Lower leg skin (tissue), 3 donors: ENCODE measurements at regions not wholly inside any gene's neighbourhood (a gene's known extent, or its start where the extent isn't known, plus 50 kb on each side); places are given as distances from the start of the nearest gene placed in this dataset.

Experiments used
- CTCF ChIP-seq, 3 donors: fragments of 450-650 bp; IDR thresholded peaks; one replicate each; pipeline ENCODE4 v1.5.1; 2016; ENCODE audit warnings: antibody characterized with exemption in 3 of 3, mild to moderate bottlenecking in 3 of 3, moderate library complexity in 2 of 3
- POLR2A ChIP-seq, 2 donors: fragments of 450-650 bp; IDR thresholded peaks; one replicate each; pipeline ENCODE4 v1.6.1; 2016 to 2017; ENCODE audit warnings: antibody characterized with exemption in 2 of 2, mild to moderate bottlenecking in 1 of 2, moderate library complexity in 1 of 2

- TF ChIP-seq POLR2A (IDR thresholded peaks at IDR 0.05) (no peak), CTCF (IDR thresholded peaks at IDR 0.05) (no peak)
These were observed 159.6 kb upstream of the TBCA start for GRCh38 chr5:77935506-77936364.
